AG04450 (cell line): ENCODE measurements at regions not wholly inside any gene's neighbourhood (a gene's known extent, or its start where the extent isn't known, plus 50 kb on each side); places are given as distances from the start of the nearest gene placed in this dataset.

Source experiments
- CTCF ChIA-PET: fragments of 300-600, 350-600 bp; formaldehyde crosslinking; extraction: SDS; loops from one replicate; lab custom pipeline; 2022; ENCODE audit warnings: antibody characterized with exemption, inconsistent platforms; lab: Charles Lee
- POLR2A ChIA-PET: fragments of 350-600 bp; formaldehyde crosslinking; extraction: SDS; loops from one replicate; lab custom pipeline; 2021; ENCODE audit warnings: antibody characterized with exemption, inconsistent platforms; lab: Yijun Ruan, JAX
- DNase-seq: peaks from one replicate; pipeline ENCODE4 v3.0.0-alpha.2; 2011; ENCODE audit warnings: low read depth, low spot score
- H3K27ac ChIP-seq: one replicate; pipeline ENCODE4 v1.5.1; 2012; ENCODE audit warnings: low read depth, low read length, control low read depth
- H3K27me3 ChIP-seq: one replicate; pipeline ENCODE4 v1.6.0; 2012; ENCODE audit warnings: low read length; ENCODE audit not compliant: control insufficient read depth, insufficient read depth
- H3K4me3 ChIP-seq: 2 replicates; pipeline ENCODE4 v1.5.1; 2011; ENCODE audit warnings: mild to moderate bottlenecking, low read depth, low read length, control low read depth
- H3K9me3 ChIP-seq: 2 replicates; pipeline ENCODE4 v1.5.1; 2012; ENCODE audit warnings: low read length; ENCODE audit not compliant: control insufficient read depth, insufficient read depth
- CTCF ChIP-seq: IDR thresholded peaks from 2 replicates; pipeline ENCODE4 v1.5.1; 2011; ENCODE audit warnings: low read depth, low read length, control low read depth, inconsistent platforms

DNA sequence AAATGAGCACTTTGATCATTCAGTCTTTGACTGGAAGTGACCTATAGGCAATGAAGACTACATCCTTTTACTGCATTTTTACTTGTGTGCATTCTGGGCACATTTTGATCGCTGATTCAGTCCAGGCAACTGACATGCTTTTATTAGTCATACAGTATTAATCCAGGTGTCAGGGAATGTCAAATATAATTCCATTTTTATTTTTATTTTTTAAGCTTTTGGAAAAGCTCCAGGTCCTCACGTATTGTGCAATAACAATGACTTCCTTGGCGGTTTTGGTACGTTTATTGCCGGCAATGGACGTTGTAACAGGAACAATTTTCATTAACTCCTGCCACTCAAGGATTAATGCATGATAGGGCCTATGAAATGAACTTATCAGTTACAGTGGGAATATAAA lies 302.6 kb upstream of the PTBP2 start:
- POLR2A ChIA-PET: no interaction called here
- DNase-seq: no peak

DNA sequence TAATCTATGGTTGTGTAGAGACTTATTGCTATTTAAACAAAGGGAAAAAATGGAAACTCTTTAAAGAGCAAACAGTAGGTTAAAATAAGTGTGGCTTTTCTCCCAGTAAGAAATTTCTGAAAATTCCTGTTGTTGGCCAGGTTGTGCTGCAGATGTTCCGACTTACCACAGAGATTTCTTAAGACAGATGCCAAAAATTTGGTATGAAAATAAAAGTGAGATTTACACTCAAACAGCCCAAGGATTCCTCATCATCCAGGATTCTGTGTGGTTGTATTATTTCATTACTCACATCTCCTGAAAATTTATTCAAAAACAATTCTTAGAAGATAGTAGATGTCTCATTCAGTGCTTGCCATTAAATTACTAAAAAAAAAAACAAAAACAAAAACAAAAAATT lies 296.7 kb upstream of the PTBP2 start:
- Histone ChIP-seq H3K27me3 (no peaks in the 10 kb centered on the region), H3K4me3 (no peak overlapping the region), H3K9me3 (no peaks in the 10 kb centered on the region), H3K27ac (no peak overlapping the region)
- TF ChIP-seq CTCF: no peak
- no peak for DNase-seq
- POLR2A ChIA-PET: no interaction called here
- CTCF ChIA-PET: no interaction called here

More for the DNA sequence above, 302.6 kb upstream of the PTBP2 start:
- CTCF ChIA-PET: no interaction called here
- H3K27me3 ChIP-seq: no peaks in the 10 kb centered on the region
- no peaks in the 10 kb centered on the region for H3K9me3 ChIP-seq
- no peak overlapping the region for H3K4me3 ChIP-seq
- H3K27ac ChIP-seq: no peak overlapping the region
- TF ChIP-seq CTCF: no peak

- Histone ChIP-seq H3K27ac (no peak overlapping the region), H3K27me3 (no peaks in the 10 kb centered on the region), H3K9me3 (no peaks in the 10 kb centered on the region), H3K4me3 (no peak overlapping the region)
- POLR2A ChIA-PET: no interaction called here
- no peak for DNase-seq
- CTCF ChIA-PET: no interaction called here
- TF ChIP-seq CTCF: no peak
Measured at GRCh38 chr1:96425382-96426129, 296.0 kb upstream of the PTBP2 start.

DNA sequence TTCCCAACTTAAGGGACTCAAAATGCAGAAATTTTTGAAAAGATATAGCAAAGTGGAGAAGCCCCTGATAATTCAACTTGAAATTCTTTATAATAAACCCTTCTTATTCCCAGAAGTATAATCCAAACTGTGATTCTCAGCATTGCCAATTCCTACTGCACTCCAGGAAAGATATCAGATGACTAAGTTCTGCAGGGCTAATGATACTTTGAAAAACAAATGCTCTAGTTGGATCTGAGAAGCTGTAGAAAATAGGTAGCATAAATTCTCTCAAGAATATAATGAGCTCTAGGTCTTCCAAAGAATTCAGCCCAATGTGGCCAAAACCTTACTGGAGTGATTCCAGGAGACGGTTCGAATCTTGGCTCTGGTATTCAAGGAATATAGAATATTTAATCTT lies 294.0 kb upstream of the PTBP2 start:
- Histone ChIP-seq H3K4me3 (no peak overlapping the region), H3K27me3 (no peaks in the 10 kb centered on the region), H3K9me3 (no peaks in the 10 kb centered on the region), H3K27ac (no peak overlapping the region)
- TF ChIP-seq CTCF: no peak
- POLR2A ChIA-PET: no interaction called here
- no peak for DNase-seq
- CTCF ChIA-PET: no interaction called here

DNA sequence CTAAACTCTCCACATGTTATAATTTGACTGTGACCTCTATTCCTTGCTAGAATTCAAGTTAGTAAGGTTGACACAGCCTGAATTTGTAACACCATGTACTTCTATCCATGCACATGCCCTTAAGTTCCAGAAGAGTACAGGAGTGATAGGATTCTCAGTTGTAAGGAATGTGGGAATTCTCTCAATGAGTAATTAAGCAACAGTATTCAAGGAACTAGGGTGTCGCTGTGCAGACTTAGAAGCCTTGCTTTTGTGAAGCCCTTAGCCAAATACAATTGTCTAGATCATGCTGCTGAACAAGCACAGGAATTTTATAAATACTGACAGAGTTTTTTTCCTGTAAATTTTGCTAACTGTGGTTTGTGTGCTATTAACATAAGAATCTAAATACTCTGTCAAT lies 276.3 kb upstream of the PTBP2 start:
- no peak for DNase-seq
- ChIA-PET POLR2A (no interaction called here), CTCF (no interaction called here)

More for the DNA sequence above, 276.3 kb upstream of the PTBP2 start:
- Histone ChIP-seq H3K27me3 (no peaks in the 10 kb centered on the region), H3K27ac (no peak overlapping the region), H3K4me3 (no peak overlapping the region), H3K9me3 (no peaks in the 10 kb centered on the region)
- no peak for TF ChIP-seq CTCF
